ENCODE measurements at regions not wholly inside any gene's neighbourhood (a gene's known extent, or its start where the extent isn't known, plus 50 kb on each side); places are given as distances from the start of the nearest gene placed in this dataset.

DNA sequence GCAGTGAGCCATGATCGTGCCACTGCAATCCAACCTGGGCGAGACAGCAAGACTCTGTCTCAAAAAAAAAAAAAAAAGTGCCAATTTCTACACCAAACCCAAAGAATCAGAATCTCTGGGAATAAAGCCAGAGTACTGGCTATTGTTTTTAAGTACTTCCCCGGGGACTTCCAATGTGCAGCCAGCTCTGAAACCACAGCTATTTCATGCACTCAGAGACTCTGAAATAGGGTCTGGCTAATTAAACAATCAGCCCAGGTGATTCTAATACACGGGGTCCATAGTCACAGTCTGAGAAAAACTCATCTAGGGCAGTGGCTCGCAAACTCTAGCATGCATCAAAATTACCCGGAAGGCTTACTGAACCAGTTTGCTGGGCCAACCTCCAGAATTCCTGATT is 56.3 kb downstream of the SIX6 start:
- no peak for DNase-seq (ENCODE audit: low spot score)
- ATAC-seq: no peak
- Mint-ChIP-seq H3K4me3 (no peak overlapping the region), H3K9me3 (no peaks in the 10 kb centered on the region), H3K27ac (no peak overlapping the region), H3K36me3 (no peaks in the 10 kb centered on the region), H3K4me1 (peaks cover 6% of the 10 kb centered on the region), H3K27me3 (ENCODE audit: low read depth) (no peaks in the 10 kb centered on the region)
- TF ChIP-seq SP1 (CRISPR knock-in tag; conservative IDR thresholded peaks at IDR 0.05) (no peak), NR3C1 (CRISPR knock-in tag; conservative IDR thresholded peaks at IDR 0.05; ENCODE audit: low read depth) (no peak)
- ChIA-PET CTCF (no interaction called here), POLR2A (no interaction called here)

DNA sequence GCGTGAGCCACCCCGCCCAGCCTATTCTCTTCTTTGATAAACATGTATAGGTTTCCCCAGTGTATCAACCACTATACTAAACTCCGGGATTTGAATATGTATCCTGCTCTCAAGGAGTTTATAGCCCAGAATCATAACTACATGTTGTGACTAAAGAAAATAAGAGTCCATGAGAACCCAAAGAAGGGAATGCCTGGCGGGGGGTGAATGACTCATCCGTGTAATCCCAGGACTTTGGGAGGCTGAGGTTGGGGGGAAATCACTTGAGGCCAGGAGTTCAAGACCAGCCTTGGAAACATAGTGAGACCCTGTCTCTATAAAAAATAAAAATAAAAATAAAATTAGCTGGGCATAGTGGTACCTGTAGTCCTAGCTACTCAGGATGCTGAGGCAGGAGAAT is 57.2 kb downstream of the SIX6 start:
- ChIA-PET POLR2A (no interaction called here), CTCF (no interaction called here)
- no peak overlapping the region for H3K27ac Mint-ChIP-seq

More for the DNA sequence above, 57.2 kb downstream of the SIX6 start:
- H3K36me3 Mint-ChIP-seq: no peaks in the 10 kb centered on the region
- no peak overlapping the region for H3K4me3 Mint-ChIP-seq
- H3K27me3 Mint-ChIP-seq (ENCODE audit: low read depth): no peaks in the 10 kb centered on the region
- DNase-seq (ENCODE audit: low spot score): no peak
- H3K4me1 Mint-ChIP-seq: peaks cover 6% of the 10 kb centered on the region
- H3K9me3 Mint-ChIP-seq: no peaks in the 10 kb centered on the region
- ATAC-seq: no peak
- no peak for TF ChIP-seq SOX15 (CRISPR knock-in tag; IDR thresholded peaks at IDR 0.05)
- TF ChIP-seq, protein P1, sequence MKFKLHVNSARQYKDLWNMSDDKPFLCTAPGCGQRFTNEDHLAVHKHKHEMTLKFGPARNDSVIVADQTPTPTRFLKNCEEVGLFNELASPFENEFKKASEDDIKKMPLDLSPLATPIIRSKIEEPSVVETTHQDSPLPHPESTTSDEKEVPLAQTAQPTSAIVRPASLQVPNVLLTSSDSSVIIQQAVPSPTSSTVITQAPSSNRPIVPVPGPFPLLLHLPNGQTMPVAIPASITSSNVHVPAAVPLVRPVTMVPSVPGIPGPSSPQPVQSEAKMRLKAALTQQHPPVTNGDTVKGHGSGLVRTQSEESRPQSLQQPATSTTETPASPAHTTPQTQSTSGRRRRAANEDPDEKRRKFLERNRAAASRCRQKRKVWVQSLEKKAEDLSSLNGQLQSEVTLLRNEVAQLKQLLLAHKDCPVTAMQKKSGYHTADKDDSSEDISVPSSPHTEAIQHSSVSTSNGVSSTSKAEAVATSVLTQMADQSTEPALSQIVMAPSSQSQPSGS (CRISPR knock-in tag; IDR thresholded peaks at IDR 0.05; ENCODE audit: borderline replicate concordance, low read depth): no peak
- TF ChIP-seq, protein P2, sequence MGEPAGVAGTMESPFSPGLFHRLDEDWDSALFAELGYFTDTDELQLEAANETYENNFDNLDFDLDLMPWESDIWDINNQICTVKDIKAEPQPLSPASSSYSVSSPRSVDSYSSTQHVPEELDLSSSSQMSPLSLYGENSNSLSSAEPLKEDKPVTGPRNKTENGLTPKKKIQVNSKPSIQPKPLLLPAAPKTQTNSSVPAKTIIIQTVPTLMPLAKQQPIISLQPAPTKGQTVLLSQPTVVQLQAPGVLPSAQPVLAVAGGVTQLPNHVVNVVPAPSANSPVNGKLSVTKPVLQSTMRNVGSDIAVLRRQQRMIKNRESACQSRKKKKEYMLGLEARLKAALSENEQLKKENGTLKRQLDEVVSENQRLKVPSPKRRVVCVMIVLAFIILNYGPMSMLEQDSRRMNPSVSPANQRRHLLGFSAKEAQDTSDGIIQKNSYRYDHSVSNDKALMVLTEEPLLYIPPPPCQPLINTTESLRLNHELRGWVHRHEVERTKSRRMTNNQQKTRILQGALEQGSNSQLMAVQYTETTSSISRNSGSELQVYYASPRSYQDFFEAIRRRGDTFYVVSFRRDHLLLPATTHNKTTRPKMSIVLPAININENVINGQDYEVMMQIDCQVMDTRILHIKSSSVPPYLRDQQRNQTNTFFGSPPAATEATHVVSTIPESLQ (CRISPR knock-in tag; IDR thresholded peaks at IDR 0.05): no peak
- TF ChIP-seq, protein P3, sequence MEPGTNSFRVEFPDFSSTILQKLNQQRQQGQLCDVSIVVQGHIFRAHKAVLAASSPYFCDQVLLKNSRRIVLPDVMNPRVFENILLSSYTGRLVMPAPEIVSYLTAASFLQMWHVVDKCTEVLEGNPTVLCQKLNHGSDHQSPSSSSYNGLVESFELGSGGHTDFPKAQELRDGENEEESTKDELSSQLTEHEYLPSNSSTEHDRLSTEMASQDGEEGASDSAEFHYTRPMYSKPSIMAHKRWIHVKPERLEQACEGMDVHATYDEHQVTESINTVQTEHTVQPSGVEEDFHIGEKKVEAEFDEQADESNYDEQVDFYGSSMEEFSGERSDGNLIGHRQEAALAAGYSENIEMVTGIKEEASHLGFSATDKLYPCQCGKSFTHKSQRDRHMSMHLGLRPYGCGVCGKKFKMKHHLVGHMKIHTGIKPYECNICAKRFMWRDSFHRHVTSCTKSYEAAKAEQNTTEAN (CRISPR knock-in tag; IDR thresholded peaks at IDR 0.05): no peak
- TF ChIP-seq, protein P4, sequence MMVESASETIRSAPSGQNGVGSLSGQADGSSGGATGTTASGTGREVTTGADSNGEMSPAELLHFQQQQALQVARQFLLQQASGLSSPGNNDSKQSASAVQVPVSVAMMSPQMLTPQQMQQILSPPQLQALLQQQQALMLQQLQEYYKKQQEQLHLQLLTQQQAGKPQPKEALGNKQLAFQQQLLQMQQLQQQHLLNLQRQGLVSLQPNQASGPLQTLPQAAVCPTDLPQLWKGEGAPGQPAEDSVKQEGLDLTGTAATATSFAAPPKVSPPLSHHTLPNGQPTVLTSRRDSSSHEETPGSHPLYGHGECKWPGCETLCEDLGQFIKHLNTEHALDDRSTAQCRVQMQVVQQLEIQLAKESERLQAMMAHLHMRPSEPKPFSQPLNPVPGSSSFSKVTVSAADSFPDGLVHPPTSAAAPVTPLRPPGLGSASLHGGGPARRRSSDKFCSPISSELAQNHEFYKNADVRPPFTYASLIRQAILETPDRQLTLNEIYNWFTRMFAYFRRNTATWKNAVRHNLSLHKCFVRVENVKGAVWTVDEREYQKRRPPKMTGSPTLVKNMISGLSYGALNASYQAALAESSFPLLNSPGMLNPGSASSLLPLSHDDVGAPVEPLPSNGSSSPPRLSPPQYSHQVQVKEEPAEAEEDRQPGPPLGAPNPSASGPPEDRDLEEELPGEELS (CRISPR knock-in tag; IDR thresholded peaks at IDR 0.05): no peak
- TF ChIP-seq, protein P5, sequence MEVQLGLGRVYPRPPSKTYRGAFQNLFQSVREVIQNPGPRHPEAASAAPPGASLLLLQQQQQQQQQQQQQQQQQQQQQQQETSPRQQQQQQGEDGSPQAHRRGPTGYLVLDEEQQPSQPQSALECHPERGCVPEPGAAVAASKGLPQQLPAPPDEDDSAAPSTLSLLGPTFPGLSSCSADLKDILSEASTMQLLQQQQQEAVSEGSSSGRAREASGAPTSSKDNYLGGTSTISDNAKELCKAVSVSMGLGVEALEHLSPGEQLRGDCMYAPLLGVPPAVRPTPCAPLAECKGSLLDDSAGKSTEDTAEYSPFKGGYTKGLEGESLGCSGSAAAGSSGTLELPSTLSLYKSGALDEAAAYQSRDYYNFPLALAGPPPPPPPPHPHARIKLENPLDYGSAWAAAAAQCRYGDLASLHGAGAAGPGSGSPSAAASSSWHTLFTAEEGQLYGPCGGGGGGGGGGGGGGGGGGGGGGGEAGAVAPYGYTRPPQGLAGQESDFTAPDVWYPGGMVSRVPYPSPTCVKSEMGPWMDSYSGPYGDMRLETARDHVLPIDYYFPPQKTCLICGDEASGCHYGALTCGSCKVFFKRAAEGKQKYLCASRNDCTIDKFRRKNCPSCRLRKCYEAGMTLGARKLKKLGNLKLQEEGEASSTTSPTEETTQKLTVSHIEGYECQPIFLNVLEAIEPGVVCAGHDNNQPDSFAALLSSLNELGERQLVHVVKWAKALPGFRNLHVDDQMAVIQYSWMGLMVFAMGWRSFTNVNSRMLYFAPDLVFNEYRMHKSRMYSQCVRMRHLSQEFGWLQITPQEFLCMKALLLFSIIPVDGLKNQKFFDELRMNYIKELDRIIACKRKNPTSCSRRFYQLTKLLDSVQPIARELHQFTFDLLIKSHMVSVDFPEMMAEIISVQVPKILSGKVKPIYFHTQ (CRISPR knock-in tag; IDR thresholded peaks at IDR 0.05): no peak
- TF ChIP-seq FOXK1 (CRISPR knock-in tag; IDR thresholded peaks at IDR 0.05): no peak
- no peak for TF ChIP-seq TP53 (CRISPR knock-in tag; IDR thresholded peaks at IDR 0.05)
- no peak for TF ChIP-seq TEAD4 (CRISPR knock-in tag; IDR thresholded peaks at IDR 0.05)
- no peak for TF ChIP-seq PRRX2 (CRISPR knock-in tag; IDR thresholded peaks at IDR 0.05)
- TF ChIP-seq TCF7 (CRISPR knock-in tag; IDR thresholded peaks at IDR 0.05; ENCODE audit: low read depth): no peak
- TF ChIP-seq, protein P6, sequence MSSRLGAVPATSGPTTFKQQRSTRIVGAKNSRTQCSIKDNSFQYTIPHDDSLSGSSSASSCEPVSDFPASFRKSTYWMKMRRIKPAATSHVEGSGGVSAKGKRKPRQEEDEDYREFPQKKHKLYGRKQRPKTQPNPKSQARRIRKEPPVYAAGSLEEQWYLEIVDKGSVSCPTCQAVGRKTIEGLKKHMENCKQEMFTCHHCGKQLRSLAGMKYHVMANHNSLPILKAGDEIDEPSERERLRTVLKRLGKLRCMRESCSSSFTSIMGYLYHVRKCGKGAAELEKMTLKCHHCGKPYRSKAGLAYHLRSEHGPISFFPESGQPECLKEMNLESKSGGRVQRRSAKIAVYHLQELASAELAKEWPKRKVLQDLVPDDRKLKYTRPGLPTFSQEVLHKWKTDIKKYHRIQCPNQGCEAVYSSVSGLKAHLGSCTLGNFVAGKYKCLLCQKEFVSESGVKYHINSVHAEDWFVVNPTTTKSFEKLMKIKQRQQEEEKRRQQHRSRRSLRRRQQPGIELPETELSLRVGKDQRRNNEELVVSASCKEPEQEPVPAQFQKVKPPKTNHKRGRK (CRISPR knock-in tag; IDR thresholded peaks at IDR 0.05; ENCODE audit: borderline replicate concordance): no peak
- TF ChIP-seq ZNF671 (CRISPR knock-in tag; IDR thresholded peaks at IDR 0.05): no peak
- no peak for TF ChIP-seq GRHL2 (CRISPR knock-in tag; IDR thresholded peaks at IDR 0.05; ENCODE audit: insufficient replicate concordance, severe bottlenecking)
